SK-N-SH (cell line): ENCODE measurements at regions not wholly inside any gene's neighbourhood (a gene's known extent, or its start where the extent isn't known, plus 50 kb on each side); places are given as distances from the start of the nearest gene placed in this dataset.

ENCODE experiments used
- CTCF ChIA-PET: fragments of 300-600, 350-600 bp; formaldehyde crosslinking; extraction: SDS; loops from one replicate; lab custom pipeline; 2021; lab: Yijun Ruan, JAX
- POLR2A ChIA-PET: fragments of 350-600 bp; sonication (Branson Sonifier 250); formaldehyde crosslinking; extraction: SDS; loops from one replicate; lab custom pipeline; 2020; ENCODE audit warnings: antibody characterized with exemption, inconsistent platforms; lab: Yijun Ruan, JAX
- DNase-seq: peaks from one replicate; pipeline ENCODE4 v3.0.0; 2012
- H2AFZ ChIP-seq: fragments of 200-600 bp; sonication (generic); 2 replicates; pipeline ENCODE4 v1.8.1; 2016; ENCODE audit warnings: antibody characterized with exemption, mild to moderate bottlenecking, low read depth
- H3F3A ChIP-seq: fragments of 200-600 bp; sonication (generic); replicated peaks from 2 replicates; pipeline ENCODE3; 2016; ENCODE audit warnings: antibody characterized with exemption, mild to moderate bottlenecking; ENCODE audit not compliant: insufficient read depth
- H3K27ac ChIP-seq, 2 experiments: fragments of 200-500 bp in 1 of 2; fragments of 200-600 bp in 1 of 2; sonication (Bioruptor generic) in 1 of 2; sonication (generic), shearing (Covaris generic) in 1 of 2; 2 replicates each; pipeline versions ENCODE4 v1.5.1 to v1.6.1; 2014 to 2016; ENCODE audit warnings: low read depth in 2 of 2, inconsistent platforms in 1 of 2, low read length in 1 of 2, mild to moderate bottlenecking in 1 of 2, mixed read lengths in 1 of 2
- H3K27me3 ChIP-seq: fragments of 200-600 bp; sonication (generic), shearing (Covaris generic); 2 replicates; pipeline ENCODE4 v1.6.1; 2016; ENCODE audit warnings: mixed run types; ENCODE audit not compliant: insufficient read depth
- H3K36me3 ChIP-seq, 2 experiments: fragments of 200-500 bp in 1 of 2; fragments of 200-600 bp in 1 of 2; sonication (Bioruptor generic) in 1 of 2; sonication (generic) in 1 of 2; replicated peaks in 1 of 2; 2 replicates each; pipeline versions ENCODE3 to v1.5.1; 2014 to 2016; ENCODE audit warnings: low read length in 1 of 2, mild to moderate bottlenecking in 1 of 2; ENCODE audit not compliant: insufficient read depth in 2 of 2, control insufficient read depth in 1 of 2
- H3K4me1 ChIP-seq, 2 experiments: fragments of 200-500 bp in 1 of 2; fragments of 200-600 bp in 1 of 2; sonication (Bioruptor generic) in 1 of 2; sonication (generic), shearing (Covaris generic) in 1 of 2; 2 replicates each; pipeline versions ENCODE4 v1.5.1 to v1.6.1; 2014 to 2016; ENCODE audit warnings: low read depth in 1 of 2, low read length in 1 of 2, mixed run types in 1 of 2; ENCODE audit not compliant: insufficient read depth in 2 of 2, control insufficient read depth in 1 of 2
- H3K4me2 ChIP-seq: fragments of 200-600 bp; sonication (generic), shearing (Covaris generic); 2 replicates; pipeline ENCODE4 v1.6.1; 2017; ENCODE audit warnings: mixed run types
- H3K4me3 ChIP-seq, 2 experiments: fragments of 200-500 bp in 1 of 2; fragments of 200-600 bp in 1 of 2; sonication (Bioruptor generic) in 1 of 2; sonication (generic), shearing (Covaris generic) in 1 of 2; 2 replicates each; pipeline versions ENCODE4 v1.5.1 to v1.8.1; 2014 to 2016; ENCODE audit warnings: low read depth in 2 of 2, inconsistent platforms in 1 of 2, low read length in 1 of 2, mild to moderate bottlenecking in 1 of 2, mixed read lengths in 1 of 2, moderate library complexity in 1 of 2
- H3K79me2 ChIP-seq: fragments of 200-600 bp; sonication (generic); 2 replicates; pipeline ENCODE4 v1.8.1; 2017; ENCODE audit warnings: mild to moderate bottlenecking; ENCODE audit not compliant: insufficient read depth
- H3K9ac ChIP-seq: fragments of 200-600 bp; sonication (generic); 2 replicates; pipeline ENCODE4 v1.6.1; 2017; ENCODE audit warnings: mixed run types
- H3K9me2 ChIP-seq: fragments of 200-600 bp; sonication (generic); 2 replicates; pipeline ENCODE4 v1.6.1; 2017; ENCODE audit warnings: mixed run types
- H3K9me3 ChIP-seq: fragments of 200-600 bp; sonication (generic); 2 replicates; pipeline ENCODE4 v1.6.1; 2017; ENCODE audit warnings: mixed run types, mild to moderate bottlenecking, moderate library complexity
- H4K20me1 ChIP-seq: fragments of 200-600 bp; sonication (generic); 2 replicates; pipeline ENCODE4 v1.6.1; 2017; ENCODE audit warnings: mild to moderate bottlenecking, mixed run types; ENCODE audit not compliant: insufficient read depth
- FOXM1 ChIP-seq: IDR thresholded peaks from 2 replicates; pipeline ENCODE4 v1.4.0; 2012; ENCODE audit warnings: low read depth, mild to moderate bottlenecking
- JUND ChIP-seq: IDR thresholded peaks from 2 replicates; pipeline ENCODE4 v1.4.0; 2012
- MAX ChIP-seq: IDR thresholded peaks from 2 replicates; pipeline ENCODE4 v1.4.0; 2012; ENCODE audit warnings: low read depth
- NRF1 ChIP-seq: IDR thresholded peaks from 2 replicates; pipeline ENCODE4 v1.6.1; 2012; ENCODE audit warnings: low read depth, mild to moderate bottlenecking, low read length
- POLR2AphosphoS5 ChIP-seq: IDR thresholded peaks from 2 replicates; pipeline ENCODE4 v1.6.1; 2012; ENCODE audit warnings: low read depth, low read length
- RFX5 ChIP-seq: IDR thresholded peaks from 2 replicates; pipeline ENCODE4 v1.6.1; 2012; ENCODE audit warnings: mild to moderate bottlenecking, improper control_type of control experiment, low read length
- SMC3 ChIP-seq: IDR thresholded peaks from 2 replicates; pipeline ENCODE4 v1.6.1; 2012; ENCODE audit warnings: low read depth, low read length, improper control_type of control experiment
- TAF1 ChIP-seq: IDR thresholded peaks from 2 replicates; pipeline ENCODE4 v1.6.1; 2012; ENCODE audit warnings: low read depth, mild to moderate bottlenecking, low read length, moderate library complexity, borderline replicate concordance
- TCF12 ChIP-seq: IDR thresholded peaks from 2 replicates; pipeline ENCODE4 v1.4.0; 2012
- TF ChIP-seq, protein P1 (sequence below): fragments of 200-600 bp; sonication (generic); IDR thresholded peaks from 2 replicates; pipeline ENCODE4 v1.6.1; 2017; ENCODE audit warnings: antibody characterized with exemption, mild to moderate bottlenecking, moderate library complexity
- TF ChIP-seq, protein P2 (sequence below): fragments of 150-350 bp; IDR thresholded peaks from 2 replicates; pipeline ENCODE4 v1.6.1; 2017; ENCODE audit warnings: antibody characterized with exemption, low read length, low read depth, borderline replicate concordance
- TF ChIP-seq, protein P3 (sequence below): fragments of 150-350 bp; IDR thresholded peaks from 2 replicates; pipeline ENCODE4 v1.6.1; 2016; ENCODE audit warnings: mild to moderate bottlenecking, low read depth, low read length
- TF ChIP-seq, protein P4 (sequence below): IDR thresholded peaks from 2 replicates; pipeline ENCODE4 v1.6.1; 2012; ENCODE audit warnings: mild to moderate bottlenecking, low read depth, low read length, moderate library complexity
- TF ChIP-seq, protein P5 (sequence below): IDR thresholded peaks from 2 replicates; pipeline ENCODE4; 2012

DNA sequence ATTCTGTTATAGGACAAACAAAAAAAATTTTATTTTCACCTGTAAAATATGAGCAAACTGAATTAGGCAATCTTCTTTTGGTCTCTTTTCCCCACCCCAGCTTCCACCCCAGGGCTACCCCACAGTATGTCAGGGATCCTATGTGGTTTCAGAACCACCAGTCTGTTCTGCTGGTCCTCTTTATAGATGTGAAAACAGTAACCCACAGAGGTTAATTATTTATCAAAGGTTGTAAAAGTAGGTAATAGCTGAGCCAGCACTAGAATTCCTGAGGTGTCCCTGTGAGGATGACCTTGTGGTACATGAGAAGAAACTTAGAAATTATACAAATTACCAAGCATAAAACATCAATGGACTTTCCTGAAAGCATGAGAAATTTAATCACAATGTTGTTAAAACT lies 428.7 kb downstream of the CNTNAP4 start:
- H4K20me1 ChIP-seq = no peaks in the 10 kb centered on the region
- CTCF ChIA-PET = no interaction called here

More for the DNA sequence above, 428.7 kb downstream of the CNTNAP4 start:
- Histone ChIP-seq H3K36me3 (no peaks in the 10 kb centered on the region), H2AFZ (no peak overlapping the region), H3K4me3 (no peak overlapping the region), H3K4me2 (no peak overlapping the region), H3K27me3 (no peaks in the 10 kb centered on the region), H3K79me2 (no peaks in the 10 kb centered on the region), H3K9ac (no peak overlapping the region), H3F3A (no peaks in the 10 kb centered on the region), H3K9me2 (no peaks in the 10 kb centered on the region), H3K27ac (no peak overlapping the region), H3K9me3 (no peaks in the 10 kb centered on the region), H3K4me1 (no peaks in the 10 kb centered on the region)
- DNase-seq = no peak
- POLR2A ChIA-PET = no interaction called here
- TF ChIP-seq SMC3 = no peak
- TF ChIP-seq, protein P1, sequence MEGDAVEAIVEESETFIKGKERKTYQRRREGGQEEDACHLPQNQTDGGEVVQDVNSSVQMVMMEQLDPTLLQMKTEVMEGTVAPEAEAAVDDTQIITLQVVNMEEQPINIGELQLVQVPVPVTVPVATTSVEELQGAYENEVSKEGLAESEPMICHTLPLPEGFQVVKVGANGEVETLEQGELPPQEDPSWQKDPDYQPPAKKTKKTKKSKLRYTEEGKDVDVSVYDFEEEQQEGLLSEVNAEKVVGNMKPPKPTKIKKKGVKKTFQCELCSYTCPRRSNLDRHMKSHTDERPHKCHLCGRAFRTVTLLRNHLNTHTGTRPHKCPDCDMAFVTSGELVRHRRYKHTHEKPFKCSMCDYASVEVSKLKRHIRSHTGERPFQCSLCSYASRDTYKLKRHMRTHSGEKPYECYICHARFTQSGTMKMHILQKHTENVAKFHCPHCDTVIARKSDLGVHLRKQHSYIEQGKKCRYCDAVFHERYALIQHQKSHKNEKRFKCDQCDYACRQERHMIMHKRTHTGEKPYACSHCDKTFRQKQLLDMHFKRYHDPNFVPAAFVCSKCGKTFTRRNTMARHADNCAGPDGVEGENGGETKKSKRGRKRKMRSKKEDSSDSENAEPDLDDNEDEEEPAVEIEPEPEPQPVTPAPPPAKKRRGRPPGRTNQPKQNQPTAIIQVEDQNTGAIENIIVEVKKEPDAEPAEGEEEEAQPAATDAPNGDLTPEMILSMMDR = no peak
- TF ChIP-seq RFX5 = no peak
- TF ChIP-seq, protein P2, sequence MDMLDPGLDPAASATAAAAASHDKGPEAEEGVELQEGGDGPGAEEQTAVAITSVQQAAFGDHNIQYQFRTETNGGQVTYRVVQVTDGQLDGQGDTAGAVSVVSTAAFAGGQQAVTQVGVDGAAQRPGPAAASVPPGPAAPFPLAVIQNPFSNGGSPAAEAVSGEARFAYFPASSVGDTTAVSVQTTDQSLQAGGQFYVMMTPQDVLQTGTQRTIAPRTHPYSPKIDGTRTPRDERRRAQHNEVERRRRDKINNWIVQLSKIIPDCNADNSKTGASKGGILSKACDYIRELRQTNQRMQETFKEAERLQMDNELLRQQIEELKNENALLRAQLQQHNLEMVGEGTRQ = no peak
- TF ChIP-seq, protein P3, sequence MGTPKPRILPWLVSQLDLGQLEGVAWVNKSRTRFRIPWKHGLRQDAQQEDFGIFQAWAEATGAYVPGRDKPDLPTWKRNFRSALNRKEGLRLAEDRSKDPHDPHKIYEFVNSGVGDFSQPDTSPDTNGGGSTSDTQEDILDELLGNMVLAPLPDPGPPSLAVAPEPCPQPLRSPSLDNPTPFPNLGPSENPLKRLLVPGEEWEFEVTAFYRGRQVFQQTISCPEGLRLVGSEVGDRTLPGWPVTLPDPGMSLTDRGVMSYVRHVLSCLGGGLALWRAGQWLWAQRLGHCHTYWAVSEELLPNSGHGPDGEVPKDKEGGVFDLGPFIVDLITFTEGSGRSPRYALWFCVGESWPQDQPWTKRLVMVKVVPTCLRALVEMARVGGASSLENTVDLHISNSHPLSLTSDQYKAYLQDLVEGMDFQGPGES = no peak
- no peak for TF ChIP-seq MAX
- TF ChIP-seq JUND = no peak
- TF ChIP-seq TCF12 = no peak
- TF ChIP-seq NRF1 = no peak
- no peak for TF ChIP-seq TAF1
- TF ChIP-seq, protein P4, sequence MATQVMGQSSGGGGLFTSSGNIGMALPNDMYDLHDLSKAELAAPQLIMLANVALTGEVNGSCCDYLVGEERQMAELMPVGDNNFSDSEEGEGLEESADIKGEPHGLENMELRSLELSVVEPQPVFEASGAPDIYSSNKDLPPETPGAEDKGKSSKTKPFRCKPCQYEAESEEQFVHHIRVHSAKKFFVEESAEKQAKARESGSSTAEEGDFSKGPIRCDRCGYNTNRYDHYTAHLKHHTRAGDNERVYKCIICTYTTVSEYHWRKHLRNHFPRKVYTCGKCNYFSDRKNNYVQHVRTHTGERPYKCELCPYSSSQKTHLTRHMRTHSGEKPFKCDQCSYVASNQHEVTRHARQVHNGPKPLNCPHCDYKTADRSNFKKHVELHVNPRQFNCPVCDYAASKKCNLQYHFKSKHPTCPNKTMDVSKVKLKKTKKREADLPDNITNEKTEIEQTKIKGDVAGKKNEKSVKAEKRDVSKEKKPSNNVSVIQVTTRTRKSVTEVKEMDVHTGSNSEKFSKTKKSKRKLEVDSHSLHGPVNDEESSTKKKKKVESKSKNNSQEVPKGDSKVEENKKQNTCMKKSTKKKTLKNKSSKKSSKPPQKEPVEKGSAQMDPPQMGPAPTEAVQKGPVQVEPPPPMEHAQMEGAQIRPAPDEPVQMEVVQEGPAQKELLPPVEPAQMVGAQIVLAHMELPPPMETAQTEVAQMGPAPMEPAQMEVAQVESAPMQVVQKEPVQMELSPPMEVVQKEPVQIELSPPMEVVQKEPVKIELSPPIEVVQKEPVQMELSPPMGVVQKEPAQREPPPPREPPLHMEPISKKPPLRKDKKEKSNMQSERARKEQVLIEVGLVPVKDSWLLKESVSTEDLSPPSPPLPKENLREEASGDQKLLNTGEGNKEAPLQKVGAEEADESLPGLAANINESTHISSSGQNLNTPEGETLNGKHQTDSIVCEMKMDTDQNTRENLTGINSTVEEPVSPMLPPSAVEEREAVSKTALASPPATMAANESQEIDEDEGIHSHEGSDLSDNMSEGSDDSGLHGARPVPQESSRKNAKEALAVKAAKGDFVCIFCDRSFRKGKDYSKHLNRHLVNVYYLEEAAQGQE = no peak
- TF ChIP-seq, protein P5, sequence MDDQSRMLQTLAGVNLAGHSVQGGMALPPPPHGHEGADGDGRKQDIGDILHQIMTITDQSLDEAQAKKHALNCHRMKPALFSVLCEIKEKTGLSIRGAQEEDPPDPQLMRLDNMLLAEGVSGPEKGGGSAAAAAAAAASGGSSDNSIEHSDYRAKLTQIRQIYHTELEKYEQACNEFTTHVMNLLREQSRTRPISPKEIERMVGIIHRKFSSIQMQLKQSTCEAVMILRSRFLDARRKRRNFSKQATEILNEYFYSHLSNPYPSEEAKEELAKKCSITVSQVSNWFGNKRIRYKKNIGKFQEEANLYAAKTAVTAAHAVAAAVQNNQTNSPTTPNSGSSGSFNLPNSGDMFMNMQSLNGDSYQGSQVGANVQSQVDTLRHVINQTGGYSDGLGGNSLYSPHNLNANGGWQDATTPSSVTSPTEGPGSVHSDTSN = no peak
- TF ChIP-seq POLR2AphosphoS5 = no peak
- TF ChIP-seq FOXM1 = no peak
